ENCODE measurements at regions not wholly inside any gene's neighbourhood (a gene's known extent, or its start where the extent isn't known, plus 50 kb on each side); places are given as distances from the start of the nearest gene placed in this dataset.

DNA sequence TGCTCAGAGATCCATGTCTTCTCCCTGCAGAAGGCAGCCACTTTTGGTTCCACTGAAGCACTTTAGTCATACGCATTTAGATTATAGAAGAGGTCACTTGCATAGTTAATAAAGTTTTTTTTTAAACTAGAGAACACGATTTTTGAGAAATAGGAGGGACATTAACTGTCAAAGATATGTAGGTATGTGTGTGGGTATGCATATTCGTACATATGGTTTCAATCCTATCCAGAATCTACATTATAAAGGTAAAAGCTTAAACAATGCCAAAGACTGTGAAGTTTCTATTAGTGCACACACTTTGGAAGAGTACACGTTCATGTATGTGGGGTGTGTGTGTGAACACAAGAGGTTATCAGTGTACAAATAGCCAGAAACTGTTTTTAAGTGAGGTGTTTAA lies 103.2 kb downstream of the BTBD3 start (continued):
- TF ChIP-seq, protein P1, sequence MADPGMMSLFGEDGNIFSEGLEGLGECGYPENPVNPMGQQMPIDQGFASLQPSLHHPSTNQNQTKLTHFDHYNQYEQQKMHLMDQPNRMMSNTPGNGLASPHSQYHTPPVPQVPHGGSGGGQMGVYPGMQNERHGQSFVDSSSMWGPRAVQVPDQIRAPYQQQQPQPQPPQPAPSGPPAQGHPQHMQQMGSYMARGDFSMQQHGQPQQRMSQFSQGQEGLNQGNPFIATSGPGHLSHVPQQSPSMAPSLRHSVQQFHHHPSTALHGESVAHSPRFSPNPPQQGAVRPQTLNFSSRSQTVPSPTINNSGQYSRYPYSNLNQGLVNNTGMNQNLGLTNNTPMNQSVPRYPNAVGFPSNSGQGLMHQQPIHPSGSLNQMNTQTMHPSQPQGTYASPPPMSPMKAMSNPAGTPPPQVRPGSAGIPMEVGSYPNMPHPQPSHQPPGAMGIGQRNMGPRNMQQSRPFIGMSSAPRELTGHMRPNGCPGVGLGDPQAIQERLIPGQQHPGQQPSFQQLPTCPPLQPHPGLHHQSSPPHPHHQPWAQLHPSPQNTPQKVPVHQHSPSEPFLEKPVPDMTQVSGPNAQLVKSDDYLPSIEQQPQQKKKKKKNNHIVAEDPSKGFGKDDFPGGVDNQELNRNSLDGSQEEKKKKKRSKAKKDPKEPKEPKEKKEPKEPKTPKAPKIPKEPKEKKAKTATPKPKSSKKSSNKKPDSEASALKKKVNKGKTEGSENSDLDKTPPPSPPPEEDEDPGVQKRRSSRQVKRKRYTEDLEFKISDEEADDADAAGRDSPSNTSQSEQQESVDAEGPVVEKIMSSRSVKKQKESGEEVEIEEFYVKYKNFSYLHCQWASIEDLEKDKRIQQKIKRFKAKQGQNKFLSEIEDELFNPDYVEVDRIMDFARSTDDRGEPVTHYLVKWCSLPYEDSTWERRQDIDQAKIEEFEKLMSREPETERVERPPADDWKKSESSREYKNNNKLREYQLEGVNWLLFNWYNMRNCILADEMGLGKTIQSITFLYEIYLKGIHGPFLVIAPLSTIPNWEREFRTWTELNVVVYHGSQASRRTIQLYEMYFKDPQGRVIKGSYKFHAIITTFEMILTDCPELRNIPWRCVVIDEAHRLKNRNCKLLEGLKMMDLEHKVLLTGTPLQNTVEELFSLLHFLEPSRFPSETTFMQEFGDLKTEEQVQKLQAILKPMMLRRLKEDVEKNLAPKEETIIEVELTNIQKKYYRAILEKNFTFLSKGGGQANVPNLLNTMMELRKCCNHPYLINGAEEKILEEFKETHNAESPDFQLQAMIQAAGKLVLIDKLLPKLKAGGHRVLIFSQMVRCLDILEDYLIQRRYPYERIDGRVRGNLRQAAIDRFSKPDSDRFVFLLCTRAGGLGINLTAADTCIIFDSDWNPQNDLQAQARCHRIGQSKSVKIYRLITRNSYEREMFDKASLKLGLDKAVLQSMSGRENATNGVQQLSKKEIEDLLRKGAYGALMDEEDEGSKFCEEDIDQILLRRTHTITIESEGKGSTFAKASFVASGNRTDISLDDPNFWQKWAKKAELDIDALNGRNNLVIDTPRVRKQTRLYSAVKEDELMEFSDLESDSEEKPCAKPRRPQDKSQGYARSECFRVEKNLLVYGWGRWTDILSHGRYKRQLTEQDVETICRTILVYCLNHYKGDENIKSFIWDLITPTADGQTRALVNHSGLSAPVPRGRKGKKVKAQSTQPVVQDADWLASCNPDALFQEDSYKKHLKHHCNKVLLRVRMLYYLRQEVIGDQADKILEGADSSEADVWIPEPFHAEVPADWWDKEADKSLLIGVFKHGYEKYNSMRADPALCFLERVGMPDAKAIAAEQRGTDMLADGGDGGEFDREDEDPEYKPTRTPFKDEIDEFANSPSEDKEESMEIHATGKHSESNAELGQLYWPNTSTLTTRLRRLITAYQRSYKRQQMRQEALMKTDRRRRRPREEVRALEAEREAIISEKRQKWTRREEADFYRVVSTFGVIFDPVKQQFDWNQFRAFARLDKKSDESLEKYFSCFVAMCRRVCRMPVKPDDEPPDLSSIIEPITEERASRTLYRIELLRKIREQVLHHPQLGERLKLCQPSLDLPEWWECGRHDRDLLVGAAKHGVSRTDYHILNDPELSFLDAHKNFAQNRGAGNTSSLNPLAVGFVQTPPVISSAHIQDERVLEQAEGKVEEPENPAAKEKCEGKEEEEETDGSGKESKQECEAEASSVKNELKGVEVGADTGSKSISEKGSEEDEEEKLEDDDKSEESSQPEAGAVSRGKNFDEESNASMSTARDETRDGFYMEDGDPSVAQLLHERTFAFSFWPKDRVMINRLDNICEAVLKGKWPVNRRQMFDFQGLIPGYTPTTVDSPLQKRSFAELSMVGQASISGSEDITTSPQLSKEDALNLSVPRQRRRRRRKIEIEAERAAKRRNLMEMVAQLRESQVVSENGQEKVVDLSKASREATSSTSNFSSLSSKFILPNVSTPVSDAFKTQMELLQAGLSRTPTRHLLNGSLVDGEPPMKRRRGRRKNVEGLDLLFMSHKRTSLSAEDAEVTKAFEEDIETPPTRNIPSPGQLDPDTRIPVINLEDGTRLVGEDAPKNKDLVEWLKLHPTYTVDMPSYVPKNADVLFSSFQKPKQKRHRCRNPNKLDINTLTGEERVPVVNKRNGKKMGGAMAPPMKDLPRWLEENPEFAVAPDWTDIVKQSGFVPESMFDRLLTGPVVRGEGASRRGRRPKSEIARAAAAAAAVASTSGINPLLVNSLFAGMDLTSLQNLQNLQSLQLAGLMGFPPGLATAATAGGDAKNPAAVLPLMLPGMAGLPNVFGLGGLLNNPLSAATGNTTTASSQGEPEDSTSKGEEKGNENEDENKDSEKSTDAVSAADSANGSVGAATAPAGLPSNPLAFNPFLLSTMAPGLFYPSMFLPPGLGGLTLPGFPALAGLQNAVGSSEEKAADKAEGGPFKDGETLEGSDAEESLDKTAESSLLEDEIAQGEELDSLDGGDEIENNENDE (IDR thresholded peaks at IDR 0.05; ENCODE audit: insufficient replicate concordance, low read length): no peak
- no peak for TF ChIP-seq SIX5 (IDR thresholded peaks at IDR 0.05; ENCODE audit: low read depth, low read length)
- no peak for TF ChIP-seq GTF2F1 (IDR thresholded peaks at IDR 0.05; ENCODE audit: borderline replicate concordance, low read depth, low read length)
- no peak for TF ChIP-seq TBP (IDR thresholded peaks at IDR 0.05; ENCODE audit: low read depth, low read length)
- no peak for TF ChIP-seq FOSL1 (IDR thresholded peaks at IDR 0.05; ENCODE audit: insufficient read depth, low read depth, low read length)
- TF ChIP-seq TEAD4 (IDR thresholded peaks at IDR 0.05; ENCODE audit: low read depth, low read length): no peak
- no peak for TF ChIP-seq SP4 (IDR thresholded peaks at IDR 0.05; ENCODE audit: low read length)

Measured in H1 (cell line).